ENCODE measurements at regions not wholly inside any gene's neighbourhood (a gene's known extent, or its start where the extent isn't known, plus 50 kb on each side); places are given as distances from the start of the nearest gene placed in this dataset.

GRCh38 chr3:80368616-80369015 lies 600.8 kb upstream of the ROBO1 start:
- TF ChIP-seq CTCF (IDR thresholded peaks at IDR 0.05) (no peak), POLR2A (IDR thresholded peaks at IDR 0.05) (no peak)
